Ishikawa (cell line): ENCODE measurements at regions not wholly inside any gene's neighbourhood (a gene's known extent, or its start where the extent isn't known, plus 50 kb on each side); places are given as distances from the start of the nearest gene placed in this dataset.

ENCODE experiments used
- CEBPB ChIP-seq: IDR thresholded peaks from 2 replicates; pipeline ENCODE4 v1.6.1; 2012
- CREB1 ChIP-seq: IDR thresholded peaks from 2 replicates; pipeline ENCODE4 v1.6.1; 2012; ENCODE audit warnings: low read depth
- EGR1 ChIP-seq: IDR thresholded peaks from 2 replicates; pipeline ENCODE4 v1.6.1; 2012
- EP300 ChIP-seq: IDR thresholded peaks from 2 replicates; pipeline ENCODE4 v1.6.1; 2012; ENCODE audit warnings: borderline replicate concordance
- FOXM1 ChIP-seq: IDR thresholded peaks from 2 replicates; pipeline ENCODE4 v1.6.1; 2012; ENCODE audit warnings: low read depth, borderline replicate concordance
- NFIC ChIP-seq: IDR thresholded peaks from 2 replicates; pipeline ENCODE4 v1.6.1; 2012
- RAD21 ChIP-seq: IDR thresholded peaks from 2 replicates; pipeline ENCODE4 v1.6.1; 2012; ENCODE audit warnings: low read depth
- TAF1 ChIP-seq: IDR thresholded peaks from 2 replicates; pipeline ENCODE4 v1.6.1; 2012; ENCODE audit warnings: low read depth, mild to moderate bottlenecking
- TCF12 ChIP-seq: IDR thresholded peaks from 2 replicates; pipeline ENCODE4 v1.6.1; 2012; ENCODE audit warnings: low read depth
- TEAD4 ChIP-seq: IDR thresholded peaks from 2 replicates; pipeline ENCODE4 v1.6.1; 2012
- YY1 ChIP-seq: IDR thresholded peaks from 2 replicates; pipeline ENCODE4 v1.6.1; 2012; ENCODE audit warnings: low read depth
- ZBTB7A ChIP-seq: IDR thresholded peaks from 2 replicates; pipeline ENCODE4 v1.6.1; 2012; ENCODE audit warnings: low read depth
- TF ChIP-seq, protein P1 (sequence below): IDR thresholded peaks from 2 replicates; pipeline ENCODE4 v1.6.1; 2012
- TF ChIP-seq, protein P2 (sequence below): IDR thresholded peaks from 2 replicates; pipeline ENCODE4 v1.6.1; 2012; ENCODE audit warnings: low read depth, mild to moderate bottlenecking
- TF ChIP-seq, protein P3 (sequence below): IDR thresholded peaks from 2 replicates; pipeline ENCODE4 v1.6.1; 2012

DNA sequence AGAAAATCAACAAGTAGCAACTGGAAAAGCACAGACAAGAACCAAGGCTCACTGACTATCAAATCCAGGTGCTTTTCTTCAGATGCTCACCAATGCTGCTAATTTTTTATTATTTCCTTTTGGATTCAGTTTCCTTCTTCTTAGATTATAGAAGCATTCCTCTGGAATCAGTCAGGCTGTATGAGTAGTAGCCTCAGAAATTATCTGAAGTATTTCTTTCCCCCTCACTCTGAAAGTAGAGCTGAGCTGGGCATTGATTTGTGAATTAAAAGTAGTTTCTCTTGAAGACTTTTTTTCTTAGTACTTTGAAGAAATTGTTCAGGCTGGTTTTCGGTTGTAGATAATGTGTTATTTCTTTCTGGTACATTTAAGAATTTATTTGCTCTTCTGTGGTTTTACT lies 273.7 kb downstream of the NOL4 start:
- TF ChIP-seq CREB1, result no peak
- no peak for TF ChIP-seq FOXM1
- TF ChIP-seq TAF1, result no peak
- TF ChIP-seq, protein P1, sequence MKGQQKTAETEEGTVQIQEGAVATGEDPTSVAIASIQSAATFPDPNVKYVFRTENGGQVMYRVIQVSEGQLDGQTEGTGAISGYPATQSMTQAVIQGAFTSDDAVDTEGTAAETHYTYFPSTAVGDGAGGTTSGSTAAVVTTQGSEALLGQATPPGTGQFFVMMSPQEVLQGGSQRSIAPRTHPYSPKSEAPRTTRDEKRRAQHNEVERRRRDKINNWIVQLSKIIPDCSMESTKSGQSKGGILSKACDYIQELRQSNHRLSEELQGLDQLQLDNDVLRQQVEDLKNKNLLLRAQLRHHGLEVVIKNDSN, result no peak
- TF ChIP-seq TEAD4, result no peak
- TF ChIP-seq, protein P2, sequence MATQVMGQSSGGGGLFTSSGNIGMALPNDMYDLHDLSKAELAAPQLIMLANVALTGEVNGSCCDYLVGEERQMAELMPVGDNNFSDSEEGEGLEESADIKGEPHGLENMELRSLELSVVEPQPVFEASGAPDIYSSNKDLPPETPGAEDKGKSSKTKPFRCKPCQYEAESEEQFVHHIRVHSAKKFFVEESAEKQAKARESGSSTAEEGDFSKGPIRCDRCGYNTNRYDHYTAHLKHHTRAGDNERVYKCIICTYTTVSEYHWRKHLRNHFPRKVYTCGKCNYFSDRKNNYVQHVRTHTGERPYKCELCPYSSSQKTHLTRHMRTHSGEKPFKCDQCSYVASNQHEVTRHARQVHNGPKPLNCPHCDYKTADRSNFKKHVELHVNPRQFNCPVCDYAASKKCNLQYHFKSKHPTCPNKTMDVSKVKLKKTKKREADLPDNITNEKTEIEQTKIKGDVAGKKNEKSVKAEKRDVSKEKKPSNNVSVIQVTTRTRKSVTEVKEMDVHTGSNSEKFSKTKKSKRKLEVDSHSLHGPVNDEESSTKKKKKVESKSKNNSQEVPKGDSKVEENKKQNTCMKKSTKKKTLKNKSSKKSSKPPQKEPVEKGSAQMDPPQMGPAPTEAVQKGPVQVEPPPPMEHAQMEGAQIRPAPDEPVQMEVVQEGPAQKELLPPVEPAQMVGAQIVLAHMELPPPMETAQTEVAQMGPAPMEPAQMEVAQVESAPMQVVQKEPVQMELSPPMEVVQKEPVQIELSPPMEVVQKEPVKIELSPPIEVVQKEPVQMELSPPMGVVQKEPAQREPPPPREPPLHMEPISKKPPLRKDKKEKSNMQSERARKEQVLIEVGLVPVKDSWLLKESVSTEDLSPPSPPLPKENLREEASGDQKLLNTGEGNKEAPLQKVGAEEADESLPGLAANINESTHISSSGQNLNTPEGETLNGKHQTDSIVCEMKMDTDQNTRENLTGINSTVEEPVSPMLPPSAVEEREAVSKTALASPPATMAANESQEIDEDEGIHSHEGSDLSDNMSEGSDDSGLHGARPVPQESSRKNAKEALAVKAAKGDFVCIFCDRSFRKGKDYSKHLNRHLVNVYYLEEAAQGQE, result no peak
- no peak for TF ChIP-seq NFIC
- TF ChIP-seq, protein P3, sequence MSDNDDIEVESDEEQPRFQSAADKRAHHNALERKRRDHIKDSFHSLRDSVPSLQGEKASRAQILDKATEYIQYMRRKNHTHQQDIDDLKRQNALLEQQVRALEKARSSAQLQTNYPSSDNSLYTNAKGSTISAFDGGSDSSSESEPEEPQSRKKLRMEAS, result no peak
- TF ChIP-seq YY1, result no peak
- TF ChIP-seq RAD21, result no peak
- TF ChIP-seq EP300, result no peak
- no peak for TF ChIP-seq ZBTB7A

DNA sequence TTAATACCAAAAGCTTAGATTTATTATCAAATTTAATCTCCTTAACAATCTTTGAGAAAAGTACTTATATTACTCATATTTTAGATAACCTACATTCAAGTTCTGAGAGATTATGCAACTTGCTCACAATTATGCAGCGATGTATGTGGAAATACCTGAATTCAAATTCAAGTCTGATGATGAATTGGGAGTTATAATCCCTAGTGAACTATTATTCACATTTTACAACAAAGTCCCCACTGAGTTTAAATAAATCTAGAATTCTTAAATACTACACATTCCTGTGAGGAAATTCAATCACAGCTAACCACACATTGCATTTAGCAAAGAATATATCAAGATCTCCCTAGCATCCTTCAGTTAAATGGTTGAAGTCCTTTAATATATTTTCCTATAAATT lies 278.4 kb downstream of the NOL4 start:
- no peak for TF ChIP-seq TAF1
- TF ChIP-seq RAD21, result no peak
- no peak for TF ChIP-seq FOXM1
- no peak for TF ChIP-seq YY1
- TF ChIP-seq TEAD4, result no peak
- TF ChIP-seq, protein P1, result no peak
- TF ChIP-seq TCF12, result no peak

DNA sequence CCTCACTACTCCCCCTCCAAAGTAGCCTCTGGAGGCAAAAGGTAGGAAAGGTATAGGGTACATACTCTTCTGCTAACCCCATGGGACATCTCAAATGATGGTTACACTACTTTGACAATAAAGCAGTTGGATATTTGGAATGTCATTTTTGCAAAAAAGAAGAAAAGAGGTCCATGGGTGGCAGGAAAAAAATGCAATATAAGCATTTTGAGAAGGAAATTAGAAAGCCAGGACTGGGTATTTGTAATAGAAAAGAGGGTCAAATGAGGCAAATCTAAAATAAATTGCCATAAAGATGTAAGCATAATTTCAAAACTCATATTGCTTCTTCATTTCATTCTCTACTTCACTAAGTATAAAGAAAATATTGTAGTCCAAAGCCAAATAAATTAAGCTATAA lies 280.2 kb downstream of the NOL4 start:
- TF ChIP-seq TAF1 (no peak), RAD21 (no peak), CEBPB (no peak), YY1 (no peak), FOXM1 (no peak)
- TF ChIP-seq, protein P3, result no peak
- TF ChIP-seq, protein P2, result no peak

DNA sequence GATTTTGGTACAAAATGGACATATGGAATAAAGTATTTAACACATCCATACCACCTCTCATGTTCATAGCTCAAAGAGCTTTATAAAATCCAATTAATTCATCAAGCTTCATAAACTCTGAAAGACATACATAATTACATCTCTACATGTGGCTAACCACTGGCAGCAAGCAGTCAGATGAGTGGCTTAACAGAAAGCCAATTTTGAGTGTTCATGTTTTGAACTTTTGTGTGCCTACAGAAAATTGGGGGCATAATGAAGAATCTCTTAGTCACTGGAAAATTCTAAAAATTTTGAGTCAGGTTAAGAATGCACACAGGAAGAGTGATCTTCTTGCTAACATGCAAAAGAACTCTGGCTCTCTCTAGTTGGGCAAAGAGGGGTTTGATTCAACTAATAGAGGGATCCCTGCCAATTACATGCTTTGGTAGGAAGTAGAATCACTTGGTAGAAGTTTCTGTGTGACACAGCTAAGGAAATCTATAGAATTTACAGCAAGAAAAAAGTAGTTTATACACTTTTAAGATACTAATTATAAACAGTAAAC lies 287.4 kb downstream of the NOL4 start:
- TF ChIP-seq, protein P1, result no peak
- TF ChIP-seq, protein P2, result no peak
- TF ChIP-seq FOXM1 (no peak), EGR1 (no peak), TCF12 (no peak), CEBPB (no peak), NFIC (no peak), YY1 (no peak), EP300 (no peak), TAF1 (no peak), CREB1 (no peak), ZBTB7A (no peak), RAD21 (no peak), TEAD4 (no peak)
- TF ChIP-seq, protein P3, result no peak
